H1 (cell line): ENCODE measurements at regions not wholly inside any gene's neighbourhood (a gene's known extent, or its start where the extent isn't known, plus 50 kb on each side); places are given as distances from the start of the nearest gene placed in this dataset.

Source experiments
- BCL11A ChIP-seq, 2 experiments: IDR thresholded peaks; one replicate each; pipeline ENCODE4 v1.6.1; 2011; ENCODE audit warnings: low read depth in 2 of 2, low read length in 2 of 2, mild to moderate bottlenecking in 2 of 2
- BRCA1 ChIP-seq: IDR thresholded peaks from 2 replicates; pipeline ENCODE4 v1.6.1; 2012; ENCODE audit warnings: low read depth, low read length, improper control_type of control experiment
- CBX5 ChIP-seq: fragments of 300-800, 300-1000 bp; sonication (generic); IDR thresholded peaks from 2 replicates; pipeline ENCODE4 v1.7.1; 2016; ENCODE audit warnings: antibody characterized with exemption, low read length, low read depth
- EGR1 ChIP-seq: IDR thresholded peaks from 2 replicates; pipeline ENCODE4 v1.6.1; 2011; ENCODE audit warnings: low read depth, low read length, borderline replicate concordance
- FOSL1 ChIP-seq: IDR thresholded peaks from 2 replicates; pipeline ENCODE4 v1.6.1; 2011; ENCODE audit warnings: mild to moderate bottlenecking, low read depth, low read length, moderate library complexity; ENCODE audit not compliant: insufficient read depth
- HDAC2 ChIP-seq, 2 experiments: fragments of 300-600 bp in 1 of 2; sonication (generic) in 1 of 2; IDR thresholded peaks; 2 replicates each; pipeline ENCODE4 v1.6.1; 2011 to 2012; ENCODE audit warnings: low read depth in 2 of 2, low read length in 2 of 2, mild to moderate bottlenecking in 2 of 2, moderate library complexity in 2 of 2, borderline replicate concordance in 1 of 2, inconsistent platforms in 1 of 2
- KDM1A ChIP-seq: fragments of 200-600, 300-600 bp; sonication (generic); IDR thresholded peaks from 2 replicates; pipeline ENCODE4 v1.7.1; 2016; ENCODE audit warnings: mild to moderate bottlenecking, low read length, borderline replicate concordance
- NANOG ChIP-seq: IDR thresholded peaks from 2 replicates; pipeline ENCODE4 v1.6.1; 2011; ENCODE audit warnings: low read length, low read depth, mild to moderate bottlenecking, inconsistent platforms; ENCODE audit not compliant: insufficient read depth, poor library complexity, severe bottlenecking
- PHF8 ChIP-seq: fragments of 200-600 bp; sonication (generic); conservative IDR thresholded peaks from 2 replicates; pipeline ENCODE4 v1.7.1; 2012; ENCODE audit warnings: low read depth, mild to moderate bottlenecking, inconsistent platforms, low read length, moderate library complexity
- POLR2A ChIP-seq, 2 experiments: IDR thresholded peaks; 1 replicate in 1 of 2; 2 replicates in 1 of 2; pipeline ENCODE4 v1.6.1; 2011; ENCODE audit warnings: low read depth in 2 of 2, low read length in 2 of 2, mild to moderate bottlenecking in 2 of 2; ENCODE audit errors: control extremely low read depth in 1 of 2
- POLR2AphosphoS5 ChIP-seq: IDR thresholded peaks from 2 replicates; pipeline ENCODE4 v1.6.1; 2011; ENCODE audit warnings: low read depth, low read length
- RAD21 ChIP-seq, 2 experiments: IDR thresholded peaks in 1 of 2; conservative IDR thresholded peaks in 1 of 2; 2 replicates each; pipeline ENCODE4 v1.6.1; 2011; ENCODE audit warnings: low read depth in 2 of 2, low read length in 2 of 2, improper control_type of control experiment in 1 of 2, inconsistent platforms in 1 of 2, mild to moderate bottlenecking in 1 of 2, moderate library complexity in 1 of 2
- RBBP5 ChIP-seq: IDR thresholded peaks from 2 replicates; pipeline ENCODE4 v1.7.1; 2012; ENCODE audit warnings: low read depth, mild to moderate bottlenecking, inconsistent platforms, low read length, moderate library complexity, borderline replicate concordance
- RNF2 ChIP-seq: fragments of 200-900, 300-1000 bp; sonication (generic); IDR thresholded peaks from 2 replicates; pipeline ENCODE4 v1.7.1; 2016; ENCODE audit warnings: borderline replicate concordance, low read depth, mild to moderate bottlenecking, antibody characterized with exemption, low read length; ENCODE audit not compliant: poor library complexity, severe bottlenecking; ENCODE audit errors: missing control alignments
- RXRA ChIP-seq: IDR thresholded peaks from 2 replicates; pipeline ENCODE4 v1.6.1; 2011; ENCODE audit warnings: low read depth, mild to moderate bottlenecking, low read length, moderate library complexity; ENCODE audit not compliant: insufficient read depth
- SIRT6 ChIP-seq: IDR thresholded peaks from one replicate; pipeline ENCODE4 v1.7.1; 2012; ENCODE audit warnings: low read length, inconsistent platforms
- SP1 ChIP-seq: IDR thresholded peaks from 2 replicates; pipeline ENCODE4 v1.6.1; 2011; ENCODE audit warnings: low read depth, low read length
- SUZ12 ChIP-seq: fragments of 200-600 bp; sonication (generic); IDR thresholded peaks from 2 replicates; pipeline ENCODE4 v1.6.1; 2012; ENCODE audit warnings: mild to moderate bottlenecking, inconsistent platforms, low read length, moderate library complexity, mixed read lengths
- TAF7 ChIP-seq: optimal IDR thresholded peaks from 2 replicates; pipeline ENCODE3; 2011; ENCODE audit warnings: low read depth, mild to moderate bottlenecking, inconsistent platforms, low read length, moderate library complexity, borderline replicate concordance
- TEAD4 ChIP-seq: IDR thresholded peaks from 2 replicates; pipeline ENCODE4 v1.6.1; 2012; ENCODE audit warnings: low read depth, low read length, inconsistent platforms, mixed read lengths
- TF ChIP-seq, protein P1 (sequence below): IDR thresholded peaks from 2 replicates; pipeline ENCODE4 v1.6.1; 2012; ENCODE audit warnings: inconsistent platforms
- TF ChIP-seq, protein P2 (sequence below): IDR thresholded peaks from 2 replicates; pipeline ENCODE4 v1.6.1; 2011; ENCODE audit warnings: low read depth, mild to moderate bottlenecking, low read length; ENCODE audit not compliant: insufficient read depth

DNA sequence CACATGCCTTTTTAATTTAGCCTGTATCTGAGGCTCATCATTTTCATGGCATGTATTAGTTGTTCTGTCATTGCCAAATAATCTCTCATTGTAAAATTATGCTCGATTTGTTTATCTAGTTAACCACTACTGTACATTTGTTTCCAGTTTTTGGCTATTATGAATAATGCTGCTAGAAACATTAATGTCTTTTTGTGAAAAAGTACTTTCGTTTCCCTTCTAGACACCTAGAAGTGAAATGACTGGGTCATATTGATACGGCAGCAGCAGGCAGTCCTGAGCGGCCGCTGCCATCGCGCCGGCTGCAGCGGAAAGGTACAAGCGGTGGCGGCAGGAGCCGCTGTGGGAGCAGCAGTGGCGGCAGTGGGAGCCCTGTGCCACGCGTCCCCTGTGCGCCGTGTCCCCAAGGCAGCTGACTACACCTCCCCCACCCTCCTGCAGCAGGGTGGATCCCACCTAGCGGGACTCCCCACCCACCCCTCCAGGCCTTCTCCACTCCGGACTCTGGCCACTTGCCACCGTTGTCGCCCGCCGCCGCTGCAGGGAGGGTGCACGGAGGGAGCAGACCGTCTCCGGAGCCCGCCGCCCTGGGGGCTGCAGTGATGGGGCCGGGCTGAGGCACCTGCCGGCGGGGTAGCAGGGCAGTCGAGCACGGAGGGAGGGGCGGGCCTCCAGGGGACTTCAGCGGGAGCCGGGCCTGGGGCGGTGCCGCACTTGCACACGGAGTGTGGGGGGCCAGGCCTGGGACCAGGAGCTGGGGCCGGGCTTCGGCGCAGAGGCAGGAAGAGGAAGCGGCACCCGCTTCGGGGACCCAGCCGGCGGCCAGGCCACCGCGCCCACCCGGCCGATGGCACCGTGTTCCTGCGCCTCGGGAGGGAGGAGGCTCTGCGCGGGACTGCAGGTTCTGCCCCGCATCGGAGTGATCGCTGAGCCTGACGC lies 66.8 kb upstream of the RGS7 start (continued):
- TF ChIP-seq POLR2A (IDR thresholded peaks at IDR 0.05; ENCODE audit: control extremely low read depth in 1 of 2, low read depth in 2 of 2, low read length in 2 of 2) (no peak), SUZ12 (peak; percentile 34; the same call in 1 of the 2 replicates), BRCA1 (no peak), FOSL1 (no peak), RAD21 (IDR thresholded peaks at IDR 0.05 in 1 of 2, conservative IDR thresholded peaks at IDR 0.05 in 1 of 2; ENCODE audit: low read depth in 2 of 2, low read length in 2 of 2) (peak; percentile 27 to 41; a peak in 2 of 4 replicates), EGR1 (no peak), KDM1A (no peak), NANOG (no peak), HDAC2 (IDR thresholded peaks at IDR 0.05; ENCODE audit: borderline replicate concordance in 1 of 2, low read depth in 2 of 2, low read length in 2 of 2) (no peak), SIRT6 (no peak), RNF2 (no peak), PHF8 (no peak; the same call in 1 of the 2 replicates), CBX5 (no peak), SP1 (no peak), RXRA (no peak), TEAD4 (no peak), RBBP5 (no peak), TAF7 (no peak), BCL11A (IDR thresholded peaks at IDR 0.05; ENCODE audit: low read depth in 2 of 2, low read length in 2 of 2) (no peak), POLR2AphosphoS5 (no peak)
- TF ChIP-seq, protein P1, sequence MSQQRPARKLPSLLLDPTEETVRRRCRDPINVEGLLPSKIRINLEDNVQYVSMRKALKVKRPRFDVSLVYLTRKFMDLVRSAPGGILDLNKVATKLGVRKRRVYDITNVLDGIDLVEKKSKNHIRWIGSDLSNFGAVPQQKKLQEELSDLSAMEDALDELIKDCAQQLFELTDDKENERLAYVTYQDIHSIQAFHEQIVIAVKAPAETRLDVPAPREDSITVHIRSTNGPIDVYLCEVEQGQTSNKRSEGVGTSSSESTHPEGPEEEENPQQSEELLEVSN, result peak; percentile 67
- TF ChIP-seq, protein P2, sequence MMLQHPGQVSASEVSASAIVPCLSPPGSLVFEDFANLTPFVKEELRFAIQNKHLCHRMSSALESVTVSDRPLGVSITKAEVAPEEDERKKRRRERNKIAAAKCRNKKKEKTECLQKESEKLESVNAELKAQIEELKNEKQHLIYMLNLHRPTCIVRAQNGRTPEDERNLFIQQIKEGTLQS, result no peak
